GM12878 (cell line): ENCODE measurements at regions not wholly inside any gene's neighbourhood (a gene's known extent, or its start where the extent isn't known, plus 50 kb on each side); places are given as distances from the start of the nearest gene placed in this dataset.

ENCODE experiments used
- ATAC-seq: fragments of 200-7000 bp; cut with Tn5 transposase; 3 replicates; pipeline ENCODE4 v1.9.1; 2020; ENCODE audit warnings: mild to moderate bottlenecking, moderate library complexity
- BruUV-seq: library from RNA; stranded (reverse); fragments of 400-500 nt; replicated peaks from 2 replicates; lab custom pipeline; 2021; lab: Mats Ljungman, UMichigan
- CTCF ChIA-PET: fragments of 300-600 bp; sonication (Branson Sonifier 250); formaldehyde crosslinking; extraction: SDS; loops from one replicate; lab custom pipeline; 2021; ENCODE audit warnings: inconsistent platforms; lab: Yijun Ruan, JAX
- POLR2A ChIA-PET: fragments of 350-600 bp; formaldehyde crosslinking; extraction: SDS; loops from one replicate; lab custom pipeline; 2021; ENCODE audit warnings: inconsistent platforms; lab: Charles Lee
- RAD21 ChIA-PET: fragments of 300-600 bp; sonication (Branson Sonifier 250); formaldehyde crosslinking; loops from one replicate; lab custom pipeline; 2023; ENCODE audit warnings: antibody characterized with exemption; ENCODE audit not compliant: unreplicated experiment; lab: Charles Lee
- SMC1A ChIA-PET: fragments of 300-600 bp; sonication (Branson Sonifier 250); formaldehyde crosslinking; loops from one replicate; lab custom pipeline; 2023; ENCODE audit not compliant: unreplicated experiment, uncharacterized antibody; lab: Charles Lee
- DNase-seq: peaks from one replicate; pipeline ENCODE4 v3.0.0-alpha.2; 2011; ENCODE audit warnings: low read depth, low spot score
- FAIRE-seq: peaks from 3 replicates; lab custom pipeline; 2011; peaks lifted over from hg19 to GRCh38; lab: Jason Lieb, UNC
- H2AFZ ChIP-seq: 2 replicates; pipeline ENCODE4 v1.6.0; 2011; ENCODE audit warnings: low read depth, low read length, control low read depth; ENCODE audit not compliant: control insufficient read depth
- H3K27ac ChIP-seq: 2 replicates; pipeline ENCODE4 v1.5.1; 2011; ENCODE audit warnings: control low read depth; ENCODE audit not compliant: control insufficient read depth, insufficient read depth
- H3K27me3 ChIP-seq, 2 experiments: replicated peaks in 1 of 2; 2 replicates each; pipeline versions ENCODE4 v1.6.0 to v1.6.1; 2011; ENCODE audit warnings: low read length in 1 of 2; ENCODE audit not compliant: control insufficient read depth in 2 of 2, insufficient read depth in 2 of 2
- H3K36me3 ChIP-seq, 2 experiments: 2 replicates each; pipeline ENCODE4 v1.5.1; 2011; ENCODE audit warnings: low read length in 1 of 2; ENCODE audit not compliant: control insufficient read depth in 2 of 2, insufficient read depth in 2 of 2
- H3K4me1 ChIP-seq: 2 replicates; pipeline ENCODE4 v1.6.1; 2011; ENCODE audit warnings: mild to moderate bottlenecking, low read length, moderate library complexity, mixed read lengths; ENCODE audit not compliant: control insufficient read depth, insufficient read depth
- H3K4me2 ChIP-seq: 2 replicates; pipeline ENCODE4 v1.6.0; 2011; ENCODE audit warnings: control low read depth; ENCODE audit not compliant: control insufficient read depth, insufficient read depth
- H3K4me3 ChIP-seq: fragments of 200-600 bp; sonication (generic); 2 replicates; pipeline ENCODE4 v1.5.1; 2016
- H3K79me2 ChIP-seq: 2 replicates; pipeline ENCODE4 v1.6.0; 2011; ENCODE audit warnings: low read length; ENCODE audit not compliant: control insufficient read depth, insufficient read depth
- H3K9ac ChIP-seq: 2 replicates; pipeline ENCODE4 v1.8.0; 2011; ENCODE audit warnings: low read length, control low read depth, mixed read lengths; ENCODE audit not compliant: control insufficient read depth, insufficient read depth
- H3K9me3 ChIP-seq: replicated peaks from 3 replicates; pipeline ENCODE4 v1.5.1; 2011; ENCODE audit warnings: mild to moderate bottlenecking, low read length; ENCODE audit not compliant: control insufficient read depth, insufficient read depth
- H4K20me1 ChIP-seq: 2 replicates; pipeline ENCODE4 v1.6.0; 2011; ENCODE audit not compliant: control insufficient read depth, insufficient read depth
- NFIC ChIP-seq: IDR thresholded peaks from 2 replicates; pipeline ENCODE4 v1.6.1; 2012; ENCODE audit warnings: low read depth, mild to moderate bottlenecking, inconsistent platforms, low read length, moderate library complexity
- NR2F1 ChIP-seq: fragments of 450-650 bp; conservative IDR thresholded peaks from 2 replicates; pipeline ENCODE4 v1.6.1; 2017; ENCODE audit warnings: mild to moderate bottlenecking
- NRF1 ChIP-seq: conservative IDR thresholded peaks from 2 replicates; pipeline ENCODE4 v1.6.1; 2011; ENCODE audit warnings: mild to moderate bottlenecking, low read depth, low read length, improper control_type of control experiment
- POLR2AphosphoS5 ChIP-seq: IDR thresholded peaks from 2 replicates; pipeline ENCODE4 v1.6.1; 2011; ENCODE audit warnings: mild to moderate bottlenecking, low read length, inconsistent platforms
- RCOR1 ChIP-seq: conservative IDR thresholded peaks from 2 replicates; pipeline ENCODE4 v1.6.1; 2012; ENCODE audit warnings: low read depth, low read length, improper control_type of control experiment
- RFX5 ChIP-seq: IDR thresholded peaks from 2 replicates; pipeline ENCODE4 v1.6.1; 2011; ENCODE audit warnings: low read depth, low read length, improper control_type of control experiment
- SREBF1 ChIP-seq: IDR thresholded peaks from 2 replicates; pipeline ENCODE4 v1.6.1; 2012; ENCODE audit warnings: mild to moderate bottlenecking, low read length
- ZBED1 ChIP-seq: IDR thresholded peaks from 2 replicates; pipeline ENCODE4 v1.6.1; 2016; ENCODE audit warnings: borderline replicate concordance
- WGBS: methylation state at CpG from one replicate; pipeline ENCODE4 v1.1.6; 2016; ENCODE audit warnings: low lambda C conversion rate; ENCODE audit not compliant: insufficient replicate concordance, insufficient coverage; ENCODE audit errors: missing lambda C conversion rate; 5-methylcytosine and 5-hydroxymethylcytosine counted together
- in situ Hi-C: fragments of 300-500 bp; cut with MboI; formaldehyde crosslinking; loops from 9 replicates; pipeline ENCODE4 v1.14.3; 2018; ENCODE audit warnings: mixed read lengths
- intact Hi-C: fragments of 100-400 bp; cut with micrococcal nuclease; formaldehyde crosslinking; loops from one replicate; pipeline ENCODE4 v1.14.2; 2022; ENCODE audit not compliant: unreplicated experiment
- TF ChIP-seq, protein P1 (sequence below): fragments of 450-650 bp; IDR thresholded peaks from 2 replicates; pipeline ENCODE4 v1.6.1; 2016; ENCODE audit warnings: mild to moderate bottlenecking
- TF ChIP-seq, protein P2 (sequence below): IDR thresholded peaks from 2 replicates; pipeline ENCODE4 v1.6.1; 2012; ENCODE audit warnings: low read depth, low read length, improper control_type of control experiment

DNA sequence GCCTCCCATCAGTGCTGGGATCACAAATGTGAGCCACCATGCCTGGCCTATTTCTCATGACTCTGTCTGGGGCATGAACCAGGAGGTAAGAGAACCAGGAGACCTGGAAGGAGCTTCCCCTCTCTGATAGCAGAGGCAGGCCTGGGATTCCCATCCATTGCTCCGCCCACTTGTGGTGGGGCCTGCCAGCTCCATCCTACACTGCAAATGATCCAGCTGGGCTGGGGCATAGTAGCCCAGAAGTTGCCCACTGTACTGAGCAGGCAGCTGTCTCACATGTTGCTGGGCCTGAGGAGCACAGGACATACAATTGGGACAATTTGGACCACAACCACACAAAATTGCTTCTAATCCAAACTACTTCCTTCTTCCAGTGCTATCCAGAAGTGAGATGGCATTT, 91.0 kb downstream of the MARCHF4 start:
- FAIRE-seq: no peak
- BruUV-seq: no TSS peak
- CTCF ChIA-PET: interaction anchor here (1.0 to 4.7 kb wide), 3 partner anchors 9 to 58 kb away, joined by 3 to 32 read pairs (median 17); no protein-coding TSS in a partner anchor

DNA sequence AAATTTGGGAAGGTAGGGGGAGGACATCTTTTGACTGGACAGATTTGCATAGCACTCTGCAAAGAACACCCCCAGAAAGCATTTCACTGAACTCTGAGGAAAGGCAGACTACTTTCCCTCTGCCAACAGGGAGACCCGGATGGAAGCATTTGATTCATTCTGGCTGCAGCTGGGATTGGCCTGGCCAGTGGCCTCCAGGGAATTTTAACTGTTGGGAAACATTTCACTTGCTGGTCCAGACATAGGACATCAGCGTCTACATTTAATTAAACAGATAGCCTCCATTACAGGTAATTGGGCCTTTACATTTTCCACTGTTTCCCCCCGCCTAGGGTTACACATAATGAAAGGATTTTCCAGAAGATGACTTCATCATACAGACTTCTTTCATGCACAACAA, 92.8 kb downstream of the MARCHF4 start:
- Histone ChIP-seq H3K4me1 (no peaks in the 10 kb centered on the region), H2AFZ (no peak overlapping the region)
- no peak for DNase-seq
- TF ChIP-seq, protein P1, sequence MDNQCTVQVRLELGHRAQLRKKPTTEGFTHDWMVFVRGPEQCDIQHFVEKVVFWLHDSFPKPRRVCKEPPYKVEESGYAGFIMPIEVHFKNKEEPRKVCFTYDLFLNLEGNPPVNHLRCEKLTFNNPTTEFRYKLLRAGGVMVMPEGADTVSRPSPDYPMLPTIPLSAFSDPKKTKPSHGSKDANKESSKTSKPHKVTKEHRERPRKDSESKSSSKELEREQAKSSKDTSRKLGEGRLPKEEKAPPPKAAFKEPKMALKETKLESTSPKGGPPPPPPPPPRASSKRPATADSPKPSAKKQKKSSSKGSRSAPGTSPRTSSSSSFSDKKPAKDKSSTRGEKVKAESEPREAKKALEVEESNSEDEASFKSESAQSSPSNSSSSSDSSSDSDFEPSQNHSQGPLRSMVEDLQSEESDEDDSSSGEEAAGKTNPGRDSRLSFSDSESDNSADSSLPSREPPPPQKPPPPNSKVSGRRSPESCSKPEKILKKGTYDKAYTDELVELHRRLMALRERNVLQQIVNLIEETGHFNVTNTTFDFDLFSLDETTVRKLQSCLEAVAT: no peak
- no peak for TF ChIP-seq RFX5
- TF ChIP-seq, all 136 proteins: peak for 0
- BruUV-seq: no TSS peak
- RAD21 ChIA-PET: no interaction called here
- SMC1A ChIA-PET: no interaction called here
- FAIRE-seq (no peak), ATAC-seq (no peak)
- intact Hi-C loops: no loop called here
- no peaks in the 10 kb centered on the region for H3K9me3 ChIP-seq
- POLR2A ChIA-PET: no interaction called here
- H3K36me3 ChIP-seq: no peaks in the 10 kb centered on the region
- in situ Hi-C loops: no loop called here
- 34% methylated on average over 3 of the region's 3 CpGs for WGBS
- no peak overlapping the region for H3K9ac ChIP-seq
- H3K4me3 ChIP-seq: no peak overlapping the region
- H3K27ac ChIP-seq: no peak overlapping the region
- H3K4me2 ChIP-seq: no peak overlapping the region
- CTCF ChIA-PET: interaction anchor here (0.6 to 2.0 kb wide), 2 partner anchors 57 to 195 kb away, joined by 3 to 6 read pairs; no protein-coding TSS in a partner anchor
- no peaks in the 10 kb centered on the region for H4K20me1 ChIP-seq
- no peaks in the 10 kb centered on the region for H3K79me2 ChIP-seq
- no peaks in the 10 kb centered on the region; a peak in 1 of 4 replicates for H3K27me3 ChIP-seq

More for the DNA sequence above, 91.0 kb downstream of the MARCHF4 start:
- ChIA-PET POLR2A (no interaction called here), RAD21 (interaction anchor here (0.6 kb wide), 1 partner anchor 59 kb away, joined by 4 read pairs; no protein-coding TSS in a partner anchor), SMC1A (interaction anchor here (0.8 to 1.8 kb wide), 3 partner anchors 9 to 59 kb away, joined by 3 to 4 read pairs (median 3); no protein-coding TSS in a partner anchor)
- DNase-seq (no peak), ATAC-seq (no peak)
- Histone ChIP-seq H2AFZ (no peak overlapping the region), H3K27me3 (no peaks in the 10 kb centered on the region; a peak in 1 of 4 replicates), H3K79me2 (no peaks in the 10 kb centered on the region), H3K9me3 (no peaks in the 10 kb centered on the region), H4K20me1 (no peaks in the 10 kb centered on the region), H3K27ac (no peak overlapping the region), H3K4me1 (no peaks in the 10 kb centered on the region), H3K36me3 (no peaks in the 10 kb centered on the region)
- WGBS: 0% methylated on average over 1 of the region's 1 CpG
- in situ Hi-C loops (no loop called here), intact Hi-C loops (no loop called here)
- TF ChIP-seq NR2F1 (no peak), SREBF1 (no peak), NFIC (no peak), POLR2AphosphoS5 (no peak), RCOR1 (no peak), ZBED1 (no peak), NRF1 (no peak)
- TF ChIP-seq, protein P2, sequence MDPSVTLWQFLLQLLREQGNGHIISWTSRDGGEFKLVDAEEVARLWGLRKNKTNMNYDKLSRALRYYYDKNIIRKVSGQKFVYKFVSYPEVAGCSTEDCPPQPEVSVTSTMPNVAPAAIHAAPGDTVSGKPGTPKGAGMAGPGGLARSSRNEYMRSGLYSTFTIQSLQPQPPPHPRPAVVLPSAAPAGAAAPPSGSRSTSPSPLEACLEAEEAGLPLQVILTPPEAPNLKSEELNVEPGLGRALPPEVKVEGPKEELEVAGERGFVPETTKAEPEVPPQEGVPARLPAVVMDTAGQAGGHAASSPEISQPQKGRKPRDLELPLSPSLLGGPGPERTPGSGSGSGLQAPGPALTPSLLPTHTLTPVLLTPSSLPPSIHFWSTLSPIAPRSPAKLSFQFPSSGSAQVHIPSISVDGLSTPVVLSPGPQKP: no peak
- TF ChIP-seq, all 136 proteins: peak for 0
- no peak overlapping the region for H3K4me2 ChIP-seq
- H3K9ac ChIP-seq: no peak overlapping the region
- no peak overlapping the region for H3K4me3 ChIP-seq
